ENCODE measurements at regions not wholly inside any gene's neighbourhood (a gene's known extent, or its start where the extent isn't known, plus 50 kb on each side); places are given as distances from the start of the nearest gene placed in this dataset.
"Not testable (repeated sequence)": the region's sequence is repeated elsewhere in the genome, so short reads cannot be mapped to it uniquely, and the experiment has no call there.

DNA sequence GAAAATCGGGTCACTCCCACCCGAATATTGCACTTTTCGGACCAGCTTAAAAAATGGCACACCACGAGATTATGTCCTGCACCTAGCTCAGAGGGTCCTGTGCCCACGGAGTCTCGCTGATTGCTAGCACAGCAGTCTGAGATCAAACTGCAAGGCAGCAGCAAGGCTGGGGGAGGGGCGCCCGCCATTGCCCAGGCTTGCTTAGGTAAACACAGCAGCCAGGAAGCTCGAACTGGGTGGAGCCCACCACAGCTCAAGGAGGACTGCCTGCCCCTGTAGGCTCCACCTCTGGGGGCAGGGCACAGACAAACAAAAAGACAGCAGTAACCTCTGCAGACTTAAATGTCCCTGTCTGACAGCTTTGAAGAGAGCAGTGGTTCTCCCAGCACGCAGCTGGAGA, 405.3 kb downstream of the PTH2R start:
- not testable (repeated sequence) for DNase-seq

GRCh38 chr2:208819190-208819589, 412.6 kb downstream of the PTH2R start:
- no peak for DNase-seq

DNA sequence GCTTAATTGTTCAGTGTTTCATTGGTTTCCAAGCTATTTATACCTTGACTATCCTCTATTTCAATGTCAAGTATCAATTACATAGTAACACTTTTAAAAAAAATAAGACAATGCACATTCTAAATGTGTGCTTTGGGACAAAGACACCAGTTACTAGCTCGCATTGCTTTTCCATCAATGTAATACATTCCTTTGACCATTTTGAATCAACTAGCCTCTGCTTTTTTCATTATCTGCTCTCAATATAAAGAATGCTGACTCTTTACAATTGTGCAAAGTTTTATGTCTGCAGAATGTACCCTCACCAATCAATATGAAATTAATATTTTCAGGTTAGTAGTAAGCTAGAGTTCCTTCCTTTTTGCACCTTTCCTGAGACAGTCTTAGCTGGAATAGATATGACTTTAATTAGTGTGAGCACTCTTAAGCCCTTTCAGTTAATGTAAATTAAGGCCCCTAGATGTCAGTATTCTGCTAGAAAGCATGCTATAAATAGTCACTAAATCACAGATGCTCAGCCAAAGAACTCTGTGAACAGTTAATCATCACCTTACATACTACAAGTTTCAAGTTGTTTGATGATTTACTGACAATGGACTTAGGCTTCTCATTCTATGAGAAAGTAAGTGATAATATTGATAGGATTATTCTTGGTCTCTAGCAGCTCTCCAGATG, 413.6 kb downstream of the PTH2R start:
- no peak for DNase-seq

GRCh38 chr2:208827109-208827508, 420.5 kb downstream of the PTH2R start:
- no peak for DNase-seq

- DNase-seq: no peak
These were observed 421.1 kb downstream of the PTH2R start for GRCh38 chr2:208827549-208828221.

DNA sequence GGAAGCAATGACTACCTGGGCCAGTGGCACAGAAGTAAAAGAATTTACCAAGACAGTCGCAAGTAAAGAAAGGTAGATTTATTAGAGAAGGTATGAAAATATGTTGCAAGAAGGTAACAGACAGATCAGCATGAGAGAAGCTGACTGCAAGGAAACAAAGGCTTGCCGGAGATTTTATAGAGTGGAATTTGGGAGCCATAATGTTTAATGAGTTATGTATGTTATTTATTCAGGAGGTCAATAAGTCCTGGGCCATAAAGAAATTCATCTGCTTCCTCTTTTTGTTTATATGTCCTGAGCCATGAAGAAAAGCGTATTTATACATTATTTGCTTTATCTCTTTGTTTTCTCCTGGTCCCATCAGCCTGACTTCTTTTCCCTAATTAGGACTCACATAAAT, 423.6 kb downstream of the PTH2R start:
- DNase-seq: no peak

DNA sequence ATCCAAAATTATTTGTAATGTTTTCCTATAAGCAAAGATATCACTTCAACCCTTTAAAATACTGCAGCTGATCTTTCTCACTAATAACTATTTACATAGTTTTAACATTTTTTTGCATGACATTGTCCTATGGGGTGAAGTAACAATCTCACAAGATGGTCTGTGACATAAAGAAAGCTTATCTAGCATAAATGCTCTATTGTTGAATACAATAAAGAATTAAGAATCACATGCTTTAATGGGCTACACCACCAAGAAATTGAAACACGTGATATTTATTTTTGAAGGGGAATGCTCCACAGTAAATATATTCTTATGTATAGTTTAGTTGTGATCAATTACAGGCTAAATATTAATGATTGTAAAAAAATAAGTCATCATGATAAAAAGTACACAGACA, 441.1 kb downstream of the PTH2R start:
- no peak for DNase-seq

GRCh38 chr2:208854717-208855116, 448.1 kb downstream of the PTH2R start:
- no peak for DNase-seq

DNA sequence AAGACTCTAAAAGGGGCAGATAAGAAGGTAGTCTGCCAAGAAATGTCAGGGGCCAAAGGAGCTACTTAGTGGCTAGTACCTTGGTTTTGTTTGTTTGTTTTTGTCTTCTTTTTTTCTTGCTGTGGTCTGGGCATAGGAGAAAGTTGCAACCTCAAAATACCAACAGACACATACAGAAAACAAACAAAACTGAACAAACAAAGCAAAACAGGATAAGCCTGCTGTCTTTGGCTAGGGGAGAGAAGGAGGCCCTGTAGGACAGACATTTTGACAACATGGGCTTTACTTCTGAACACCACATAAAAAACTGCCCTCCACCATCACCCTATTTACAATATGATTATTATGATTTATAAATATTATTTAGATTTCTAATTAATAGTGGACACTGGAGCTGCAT, 460.8 kb downstream of the PTH2R start:
- no peak for DNase-seq

- no peak for DNase-seq
These were observed 466.0 kb downstream of the PTH2R start for GRCh38 chr2:208872591-208872990.

GRCh38 chr2:208879666-208880065, 473.1 kb downstream of the PTH2R start:
- no peak for DNase-seq

- no peak for DNase-seq
These were observed 473.6 kb downstream of the PTH2R start for GRCh38 chr2:208880171-208880570.

DNA sequence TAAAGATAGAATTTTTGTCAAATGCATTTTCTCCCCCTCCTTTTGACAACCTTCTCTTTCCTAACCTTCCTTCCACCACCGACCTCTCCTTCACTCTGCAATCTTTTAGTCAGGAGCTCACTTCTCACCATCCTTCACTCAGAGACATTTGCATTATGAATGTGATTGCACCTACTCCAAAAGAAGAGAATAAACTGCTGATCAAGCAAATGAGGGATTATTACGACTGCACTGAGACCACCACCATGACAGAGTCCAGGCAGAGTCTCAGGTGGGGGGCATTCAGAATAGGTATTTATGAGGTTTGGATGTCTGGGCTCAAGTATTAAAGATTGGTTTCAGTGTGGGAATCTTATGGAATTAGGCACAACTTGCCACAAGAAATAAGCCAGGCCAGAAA, 483.9 kb downstream of the PTH2R start:
- no peak for DNase-seq

DNA sequence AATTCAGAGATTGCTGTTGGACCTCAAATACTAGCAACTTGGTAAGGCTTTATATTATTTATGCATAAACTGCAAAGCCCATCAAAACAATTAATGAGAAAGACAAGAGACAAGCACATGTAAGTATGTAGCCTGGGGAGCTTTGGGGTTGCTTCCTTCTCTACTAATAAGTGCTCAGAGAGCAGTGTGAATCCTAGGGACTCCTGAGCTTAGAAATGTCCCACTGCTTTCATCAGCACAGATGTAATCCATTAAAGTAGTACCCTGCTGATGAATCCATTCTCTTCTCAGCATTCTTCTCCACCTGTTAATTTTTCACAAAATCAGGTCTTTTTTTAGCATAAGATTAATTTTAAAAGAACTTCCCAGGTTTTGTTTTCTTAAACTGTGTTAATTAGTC, 485.6 kb downstream of the PTH2R start:
- DNase-seq: no peak

- DNase-seq: no peak
These were observed 499.7 kb downstream of the PTH2R start for GRCh38 chr2:208906330-208906729.

DNA sequence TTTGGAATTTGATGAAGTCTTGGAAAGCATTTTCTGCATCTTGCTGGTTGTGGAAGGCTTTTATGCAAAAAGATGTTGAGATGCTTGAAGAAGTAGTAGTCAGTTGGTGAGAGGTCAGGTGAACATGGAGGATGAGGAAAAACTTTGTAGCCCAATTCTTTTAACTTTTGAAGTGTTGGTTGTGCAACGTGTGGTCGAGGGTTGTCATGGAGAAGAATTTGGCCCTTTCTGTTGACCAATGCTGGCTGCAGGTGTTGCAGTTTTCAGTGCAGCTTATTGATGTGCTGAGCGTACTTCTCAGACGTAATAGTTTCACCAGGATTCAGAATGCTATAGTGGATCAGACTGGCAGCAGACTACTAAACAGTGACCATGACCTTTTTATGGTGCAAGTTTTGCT, 508.4 kb upstream of the MAP2 start:
- no peak for DNase-seq

DNA sequence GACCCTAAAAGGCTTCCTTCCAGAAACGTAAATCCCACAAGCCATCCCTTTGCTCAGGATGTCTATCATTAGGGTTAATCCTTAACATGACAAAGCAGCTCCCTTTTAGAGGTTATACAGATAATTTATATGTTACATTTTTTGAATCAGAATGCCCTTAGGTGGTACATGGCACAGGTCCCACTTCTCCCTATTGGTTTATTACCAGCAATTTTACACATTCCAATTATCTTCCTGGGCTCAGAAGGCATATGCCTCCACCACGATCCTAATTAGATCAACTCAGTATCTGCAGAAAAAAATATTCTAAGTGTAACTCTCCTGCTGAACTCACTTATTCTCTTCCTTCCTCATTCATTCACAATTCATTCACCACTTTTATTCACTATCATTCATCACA, 507.0 kb upstream of the MAP2 start:
- no peak for DNase-seq

GRCh38 chr2:208921358-208921757, 502.5 kb upstream of the MAP2 start:
- DNase-seq: not testable (repeated sequence)

- DNase-seq: no peak
These were observed 496.0 kb upstream of the MAP2 start for GRCh38 chr2:208927867-208928266.

DNA sequence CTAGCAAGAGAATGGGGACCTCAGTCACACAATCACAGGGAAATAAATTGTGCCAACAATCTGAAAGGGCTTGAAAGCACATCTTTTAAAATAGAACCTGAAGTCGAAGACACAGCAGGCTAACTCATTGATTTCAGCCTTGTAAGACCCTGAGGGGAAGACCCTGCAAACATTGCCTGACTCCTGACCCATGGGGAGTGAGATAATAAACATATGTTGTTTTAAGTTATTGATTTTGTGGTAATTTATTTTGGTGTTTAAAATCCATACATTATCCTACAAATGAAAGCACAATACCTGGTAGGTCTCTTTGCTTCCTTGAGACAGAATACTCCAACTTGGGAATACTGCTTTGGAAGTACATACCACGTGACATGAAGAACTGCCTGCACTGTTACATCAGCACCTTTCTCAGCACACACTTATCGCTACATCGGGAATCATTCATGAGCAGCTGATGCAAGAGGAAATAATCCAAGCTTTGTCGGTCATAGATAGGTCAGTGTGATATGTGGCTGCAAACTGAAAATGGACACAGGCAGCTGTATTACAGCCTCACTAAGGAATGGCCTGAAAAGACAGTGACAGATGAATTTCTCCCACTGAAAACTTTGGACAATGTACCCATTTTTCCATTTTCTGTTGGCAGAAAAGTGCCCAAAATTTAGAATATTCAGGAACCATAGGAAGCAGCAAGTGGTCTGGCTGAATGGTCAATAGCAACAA, 494.5 kb upstream of the MAP2 start:
- DNase-seq: no peak

DNA sequence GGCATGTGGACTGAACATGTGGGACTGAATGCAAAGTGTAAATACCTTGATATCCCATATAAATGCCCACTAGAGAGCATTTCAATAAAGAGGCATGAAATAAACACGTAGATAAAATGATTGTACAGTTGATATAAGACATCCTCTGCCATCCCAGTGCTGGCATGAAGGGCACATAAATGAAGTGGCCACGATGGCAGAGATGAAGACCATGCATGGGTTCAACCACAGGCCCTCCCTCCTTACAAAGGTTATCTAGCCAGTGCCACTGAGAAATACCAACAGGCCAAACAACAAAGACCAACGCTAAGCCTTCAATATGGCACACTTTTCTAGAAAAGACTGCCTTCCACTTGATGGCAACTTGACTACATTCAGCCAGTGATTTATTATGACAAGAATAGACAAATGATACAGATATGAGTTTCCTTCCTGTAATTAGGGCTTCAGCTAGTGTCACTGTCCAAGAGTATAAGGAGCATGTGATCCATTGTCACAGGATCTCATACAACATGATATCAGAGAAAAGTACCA, 493.9 kb upstream of the MAP2 start:
- no peak for DNase-seq

- no peak for DNase-seq
These were observed 488.3 kb upstream of the MAP2 start for GRCh38 chr2:208935531-208935930.

DNA sequence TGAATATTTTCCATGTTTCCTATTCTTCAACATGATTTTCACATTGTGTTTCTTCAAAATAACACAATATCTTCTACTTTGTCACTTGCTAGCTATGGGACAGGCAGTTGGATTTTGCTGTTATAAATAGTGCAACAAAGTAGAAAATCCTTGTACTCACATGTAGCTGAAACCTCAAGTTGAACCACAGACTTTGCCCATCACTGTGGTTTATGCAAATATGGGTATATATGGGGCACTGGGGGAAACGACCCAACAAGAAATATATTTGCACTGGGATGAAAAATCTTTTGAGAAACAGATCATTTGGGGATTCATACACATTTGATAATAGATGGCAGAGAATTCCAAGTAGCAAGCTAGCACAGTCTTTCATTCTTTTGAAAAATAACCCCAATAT, 486.3 kb upstream of the MAP2 start:
- no peak for DNase-seq

DNA sequence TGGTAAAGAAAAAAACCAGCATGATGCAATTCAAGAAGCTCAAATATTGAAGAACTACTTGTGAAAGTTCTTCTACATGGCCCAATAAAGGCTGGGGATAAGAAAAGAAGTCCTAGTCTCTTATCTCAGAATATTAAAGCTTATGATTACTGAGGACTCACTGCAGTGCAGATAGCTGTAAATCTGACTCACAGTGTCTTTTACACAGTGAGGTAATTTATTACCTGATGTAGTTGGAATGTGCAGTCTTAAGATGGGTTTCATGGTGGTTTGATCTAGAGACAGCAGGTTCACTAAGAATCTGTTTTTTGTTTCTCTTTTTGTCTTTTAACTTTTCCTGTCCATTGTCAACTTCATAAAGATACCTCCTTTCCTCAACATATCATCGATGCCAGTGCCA, 484.0 kb upstream of the MAP2 start:
- DNase-seq: no peak
